GM12873 (cell line): ENCODE measurements at regions not wholly inside any gene's neighbourhood (a gene's known extent, or its start where the extent isn't known, plus 50 kb on each side); places are given as distances from the start of the nearest gene placed in this dataset.

Experiments used
- TF ChIP-seq, protein P1 (sequence below): IDR thresholded peaks from 2 replicates; pipeline ENCODE4 v1.5.1; 2012; ENCODE audit warnings: low read depth, mild to moderate bottlenecking, moderate library complexity, low read length, control low read depth; ENCODE audit not compliant: insufficient read depth; ENCODE audit errors: missing control alignments

DNA sequence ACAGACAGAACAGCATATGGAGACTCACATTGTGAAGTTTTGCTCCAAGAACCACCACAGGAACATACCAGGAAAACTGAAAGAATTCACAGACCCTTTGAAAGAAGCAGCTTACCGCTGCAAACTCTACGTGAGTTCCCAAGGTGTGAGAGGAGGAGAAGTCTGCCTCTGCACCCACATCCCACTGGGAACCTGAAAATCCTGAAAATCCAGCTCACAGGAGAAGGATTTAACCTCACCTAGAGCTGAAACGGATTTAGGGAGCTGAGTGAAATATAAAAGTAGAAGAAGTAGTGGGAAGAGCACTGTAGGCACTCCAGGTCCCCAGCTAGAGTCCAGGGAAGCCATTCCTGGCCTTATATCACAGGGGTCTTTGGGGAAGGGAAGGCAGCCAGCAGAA, 80.0 kb downstream of the FHIP1A start:
- TF ChIP-seq, protein P1, sequence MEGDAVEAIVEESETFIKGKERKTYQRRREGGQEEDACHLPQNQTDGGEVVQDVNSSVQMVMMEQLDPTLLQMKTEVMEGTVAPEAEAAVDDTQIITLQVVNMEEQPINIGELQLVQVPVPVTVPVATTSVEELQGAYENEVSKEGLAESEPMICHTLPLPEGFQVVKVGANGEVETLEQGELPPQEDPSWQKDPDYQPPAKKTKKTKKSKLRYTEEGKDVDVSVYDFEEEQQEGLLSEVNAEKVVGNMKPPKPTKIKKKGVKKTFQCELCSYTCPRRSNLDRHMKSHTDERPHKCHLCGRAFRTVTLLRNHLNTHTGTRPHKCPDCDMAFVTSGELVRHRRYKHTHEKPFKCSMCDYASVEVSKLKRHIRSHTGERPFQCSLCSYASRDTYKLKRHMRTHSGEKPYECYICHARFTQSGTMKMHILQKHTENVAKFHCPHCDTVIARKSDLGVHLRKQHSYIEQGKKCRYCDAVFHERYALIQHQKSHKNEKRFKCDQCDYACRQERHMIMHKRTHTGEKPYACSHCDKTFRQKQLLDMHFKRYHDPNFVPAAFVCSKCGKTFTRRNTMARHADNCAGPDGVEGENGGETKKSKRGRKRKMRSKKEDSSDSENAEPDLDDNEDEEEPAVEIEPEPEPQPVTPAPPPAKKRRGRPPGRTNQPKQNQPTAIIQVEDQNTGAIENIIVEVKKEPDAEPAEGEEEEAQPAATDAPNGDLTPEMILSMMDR: no peak

DNA sequence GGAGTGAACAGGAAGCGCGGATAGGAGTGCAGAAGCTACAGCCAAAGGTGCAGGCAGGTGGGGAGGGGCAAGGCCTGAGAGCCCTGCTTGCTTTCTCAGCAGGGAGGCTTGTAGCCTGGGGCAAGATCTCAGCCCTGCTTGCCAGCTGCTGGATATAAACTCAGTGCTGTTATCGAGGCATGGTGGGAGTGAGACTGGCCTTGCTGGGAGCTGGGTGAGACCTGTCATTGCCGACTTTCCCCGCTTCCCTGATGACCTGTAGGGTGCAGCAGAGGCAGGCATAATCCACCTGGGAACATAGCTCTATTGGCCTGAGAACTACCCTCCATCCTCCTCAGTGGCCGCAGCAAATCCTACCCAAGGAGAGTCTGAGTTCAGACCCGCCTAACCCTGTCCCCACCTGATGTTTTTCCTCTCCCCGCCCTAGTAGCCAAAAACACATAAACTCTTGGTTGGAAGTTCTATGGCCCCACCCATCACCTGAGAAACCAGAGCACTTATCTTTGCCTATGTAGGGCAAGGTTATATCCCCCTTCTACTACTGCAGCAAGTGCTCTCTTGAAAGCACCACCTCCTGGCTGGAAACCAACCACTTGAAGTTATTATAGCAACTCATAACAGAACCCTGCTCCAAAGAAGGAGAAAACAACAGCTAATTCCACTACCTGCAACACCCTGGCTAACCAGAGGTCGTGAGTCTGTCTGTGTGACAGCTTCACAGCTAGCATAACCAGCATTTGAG, 80.7 kb downstream of the FHIP1A start:
- TF ChIP-seq, protein P1: peak; percentile 12

DNA sequence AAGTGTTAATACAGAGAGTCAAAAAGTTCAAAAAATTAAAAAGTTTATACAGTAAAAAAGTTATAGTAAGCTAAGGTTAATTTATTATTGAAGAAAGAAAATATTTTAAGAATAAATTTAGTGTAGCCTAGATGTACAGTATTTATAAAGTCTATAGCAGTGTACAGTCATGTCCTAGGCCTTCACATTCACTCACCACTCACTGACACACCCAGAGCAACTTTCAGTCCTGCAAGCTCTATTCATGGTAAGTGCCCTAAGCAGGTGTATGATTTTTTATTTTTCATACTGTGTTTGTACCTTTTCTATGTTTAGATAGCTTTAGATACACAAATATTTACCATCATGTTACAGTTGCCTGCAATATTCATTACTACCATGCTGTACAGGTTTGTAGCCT, 108.9 kb downstream of the FHIP1A start:
- TF ChIP-seq, protein P1: no peak

DNA sequence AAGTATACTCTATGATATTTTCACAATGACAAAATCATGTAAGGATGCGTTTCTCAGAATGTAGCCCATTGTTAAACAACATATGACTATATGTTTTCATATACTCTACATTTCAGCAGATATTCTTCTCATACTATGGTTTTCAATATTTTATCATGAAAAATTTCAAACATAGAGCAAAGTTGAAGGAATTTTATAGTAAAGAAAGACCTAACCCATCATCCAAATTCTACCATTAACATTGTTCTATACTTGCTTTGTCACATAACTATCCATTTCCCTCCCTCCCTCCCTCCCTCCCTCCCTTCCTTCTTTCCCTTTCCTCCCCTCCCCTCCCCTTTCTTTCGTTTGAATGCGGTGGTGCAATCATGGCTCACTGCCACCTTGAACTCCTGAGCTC, 109.4 kb downstream of the FHIP1A start:
- TF ChIP-seq, protein P1: no peak

DNA sequence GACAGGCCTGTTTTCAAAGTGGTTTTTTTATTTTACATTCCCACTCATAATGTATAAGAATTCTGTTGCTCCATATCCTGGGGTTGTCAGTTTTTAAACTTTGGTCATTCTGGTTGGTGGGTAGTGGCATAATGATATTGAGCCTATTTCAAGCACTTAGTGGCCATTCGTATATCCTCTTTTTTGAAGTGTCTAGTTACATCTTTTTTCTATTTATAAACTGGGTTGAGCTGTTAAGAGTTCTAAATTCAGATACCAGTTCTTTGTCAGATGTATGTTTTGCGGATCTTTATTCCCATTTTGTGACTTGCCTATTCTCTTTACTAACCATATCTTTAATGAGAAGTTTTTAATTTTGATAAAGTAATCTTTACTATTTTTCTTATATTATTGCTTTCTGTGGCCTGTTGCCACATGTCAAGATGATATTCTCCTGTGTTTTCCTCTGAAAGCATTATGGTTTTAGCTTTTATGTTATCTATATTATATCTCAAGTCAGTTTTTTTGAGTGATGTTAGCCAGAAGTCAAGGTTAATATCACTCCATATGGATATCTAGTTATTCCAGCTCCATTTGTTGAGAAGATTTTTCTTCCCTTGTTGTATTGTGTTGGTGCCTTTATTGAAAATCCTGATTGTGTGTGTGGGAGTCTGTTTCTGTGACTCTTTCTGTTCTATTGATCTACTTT, 110.9 kb downstream of the FHIP1A start:
- TF ChIP-seq, protein P1: no peak

DNA sequence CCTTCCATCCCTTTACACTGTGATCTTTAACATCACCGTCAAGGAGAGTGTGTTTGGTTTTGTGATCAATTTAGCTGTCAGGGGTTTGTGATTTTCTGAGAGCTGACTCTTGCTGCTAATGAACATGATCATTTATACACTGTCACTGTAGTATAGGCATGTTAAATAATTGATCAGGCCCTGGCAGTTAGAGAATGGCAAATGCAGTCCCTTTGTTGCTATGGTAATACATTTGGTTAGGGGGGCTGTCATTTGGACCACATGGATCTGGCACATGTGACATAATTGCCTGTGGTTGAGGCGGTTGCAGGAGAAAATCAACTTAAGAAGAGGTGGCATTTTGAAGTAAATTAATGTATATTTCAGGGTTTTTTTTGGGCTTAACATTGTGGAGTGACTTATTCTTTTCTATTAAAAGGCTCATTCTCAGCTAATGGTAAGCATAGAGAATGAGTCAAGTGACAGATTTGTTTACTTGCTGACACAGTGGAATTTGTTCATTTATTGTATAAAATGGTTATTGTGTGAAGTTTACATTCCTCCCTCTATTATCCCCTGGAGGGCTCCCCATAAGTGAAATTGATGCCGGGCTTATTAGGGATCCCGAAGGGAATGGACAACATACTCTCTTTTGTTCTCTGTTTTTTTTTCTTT, 114.0 kb downstream of the FHIP1A start:
- TF ChIP-seq, protein P1: no peak

DNA sequence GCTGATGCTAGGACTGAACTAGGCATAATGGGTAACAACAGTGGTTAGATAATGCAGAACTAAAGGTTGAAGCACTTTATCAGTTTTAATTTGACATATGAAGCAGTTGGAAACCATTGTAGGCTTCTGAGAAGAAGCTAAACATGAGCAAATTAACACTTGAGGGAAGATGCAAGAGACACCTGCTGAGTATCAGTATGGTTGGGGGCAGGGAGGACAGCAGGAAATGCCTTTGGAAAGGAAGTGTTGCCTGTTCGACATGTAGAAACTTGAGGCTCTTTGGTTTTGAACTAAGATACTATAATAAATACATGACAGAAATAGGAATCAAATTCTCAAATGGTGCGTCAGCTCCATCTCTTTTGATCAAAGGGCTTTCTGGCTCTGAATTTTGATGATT, 115.6 kb downstream of the FHIP1A start:
- TF ChIP-seq, protein P1: no peak
